Peyer's patch (tissue), 4 donors: ENCODE measurements at regions not wholly inside any gene's neighbourhood (a gene's known extent, or its start where the extent isn't known, plus 50 kb on each side); places are given as distances from the start of the nearest gene placed in this dataset.

Experiments used
- CTCF ChIP-seq, 6 experiments: fragments of 450-650 bp in 4 of 6; fragments of 200-600 bp in 2 of 6; sonication (generic) in 1 of 6; IDR thresholded peaks; one replicate each; pipeline ENCODE4 v1.5.1; 2017 to 2019; ENCODE audit warnings: antibody characterized with exemption in 6 of 6, mild to moderate bottlenecking in 3 of 6, moderate library complexity in 1 of 6
- POLR2A ChIP-seq, 2 donors: fragments of 450-650 bp; IDR thresholded peaks; one replicate each; pipeline ENCODE4 v1.5.1; 2017; ENCODE audit warnings: antibody characterized with exemption in 2 of 2, mild to moderate bottlenecking in 2 of 2, moderate library complexity in 2 of 2

DNA sequence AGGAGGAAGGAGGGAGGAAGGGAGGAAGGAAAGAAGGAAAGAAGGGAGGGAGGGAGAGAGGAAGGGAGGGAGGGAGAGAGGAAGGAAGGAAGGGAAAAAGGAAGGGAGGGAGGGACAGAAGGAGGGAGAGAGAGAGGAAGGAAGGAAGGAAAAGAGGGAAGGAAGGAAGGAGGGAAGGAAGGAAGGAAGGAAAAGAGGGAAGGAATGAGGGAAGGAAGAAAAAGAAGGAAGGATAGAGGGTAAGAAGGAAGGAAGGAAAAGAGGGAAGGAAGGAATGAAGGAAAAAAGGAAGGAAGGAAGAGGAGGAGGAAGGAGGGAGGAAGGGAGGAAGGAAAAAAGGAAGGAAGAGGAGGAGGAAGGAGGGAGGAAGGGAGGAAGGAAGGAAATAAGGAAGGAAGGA lies 796.8 kb downstream of the ARAP2 start:
- TF ChIP-seq CTCF (IDR thresholded peaks at IDR 0.05) (no peak), POLR2A (IDR thresholded peaks at IDR 0.05) (no peak)
